HCEC 1CT (cell line): ENCODE measurements at regions not wholly inside any gene's neighbourhood (a gene's known extent, or its start where the extent isn't known, plus 50 kb on each side); places are given as distances from the start of the nearest gene placed in this dataset.
A peak's percentile ranks its signal among the peaks of the same experiment; 100 is the strongest.
"Not testable (repeated sequence)": the region's sequence is repeated elsewhere in the genome, so short reads cannot be mapped to it uniquely, and the experiment has no call there.

Experiments used
- DNase-seq: peaks from one replicate; pipeline ENCODE4 v3.0.0-alpha.2; 2017

- no peak for DNase-seq
Measured at GRCh38 chr9:16057541-16057940, 504.7 kb downstream of the CCDC171 start.

- DNase-seq = peak; percentile 91
Measured at GRCh38 chr9:16058131-16058549, 505.3 kb downstream of the CCDC171 start.

- no peak for DNase-seq
Measured at GRCh38 chr9:16060436-16061129, 507.7 kb downstream of the CCDC171 start.

GRCh38 chr9:16062542-16063240, 509.8 kb downstream of the CCDC171 start:
- DNase-seq = peak; percentile 97

GRCh38 chr9:16063241-16063591, 510.4 kb downstream of the CCDC171 start:
- DNase-seq = no peak

- no peak for DNase-seq
Measured at GRCh38 chr9:16064771-16065170, 511.9 kb downstream of the CCDC171 start.

GRCh38 chr9:16066201-16066600, 513.4 kb downstream of the CCDC171 start:
- not testable (repeated sequence) for DNase-seq

GRCh38 chr9:16068476-16068875, 515.6 kb downstream of the CCDC171 start:
- no peak for DNase-seq

GRCh38 chr9:16069249-16069648, 516.4 kb downstream of the CCDC171 start:
- no peak for DNase-seq

GRCh38 chr9:16069671-16070454, 517.0 kb downstream of the CCDC171 start:
- DNase-seq = no peak

GRCh38 chr9:16070455-16071145, 517.8 kb downstream of the CCDC171 start:
- no peak for DNase-seq

- no peak for DNase-seq
Measured at GRCh38 chr9:16071400-16071799, 518.6 kb downstream of the CCDC171 start.

GRCh38 chr9:16074963-16075362, 522.1 kb downstream of the CCDC171 start:
- DNase-seq = peak; percentile 42

- peak; percentile 28 for DNase-seq
Measured at GRCh38 chr9:16075696-16076095, 522.9 kb downstream of the CCDC171 start.

- no peak for DNase-seq
Measured at GRCh38 chr9:16076511-16076910, 523.7 kb downstream of the CCDC171 start.

GRCh38 chr9:16082796-16083195, 530.0 kb downstream of the CCDC171 start:
- DNase-seq = no peak

GRCh38 chr9:16085167-16085726, 532.4 kb downstream of the CCDC171 start:
- DNase-seq = no peak

- DNase-seq = no peak
Measured at GRCh38 chr9:16090907-16091629, 538.2 kb downstream of the CCDC171 start.

GRCh38 chr9:16092142-16093091, 539.6 kb downstream of the CCDC171 start:
- DNase-seq = no peak

- DNase-seq = no peak
Measured at GRCh38 chr9:16098306-16098705, 545.5 kb downstream of the CCDC171 start.
